K562 (cell line): ENCODE measurements at regions not wholly inside any gene's neighbourhood (a gene's known extent, or its start where the extent isn't known, plus 50 kb on each side); places are given as distances from the start of the nearest gene placed in this dataset.

ENCODE experiments used
- ATAC-seq: fragments of 200-7000 bp; cut with Tn5 transposase; 3 replicates; pipeline ENCODE4 v1.9.1; 2020; ENCODE audit warnings: moderate library complexity
- BruUV-seq: library from RNA; stranded (reverse); fragments of 400-500 nt; replicated peaks from 2 replicates; lab custom pipeline; 2021; lab: Mats Ljungman, UMichigan
- CTCF ChIA-PET: fragments of 300-600 bp; formaldehyde crosslinking; extraction: SDS; loops from one replicate; lab custom pipeline; 2021; ENCODE audit warnings: low intra/inter-chr PET ratio; lab: Yijun Ruan, JAX
- POLR2A ChIA-PET: fragments of 300-600, 350-650 bp; sonication (Branson Sonifier 250); formaldehyde crosslinking; extraction: SDS; loops from one replicate; lab custom pipeline; 2021; ENCODE audit warnings: antibody characterized with exemption, inconsistent platforms; lab: Yijun Ruan, JAX
- DNase-seq, 4 experiments: peaks; one replicate each; pipeline versions ENCODE4 v3.0.0 to v3.0.0-alpha.2; 2011 to 2018; ENCODE audit warnings: low spot score in 3 of 4, mixed read lengths in 3 of 4; ENCODE audit errors: extremely low read depth in 1 of 4
- FAIRE-seq: peaks from 2 replicates; lab custom pipeline; 2011; peaks lifted over from hg19 to GRCh38; lab: Jason Lieb, UNC
- H2AFZ ChIP-seq: 2 replicates; pipeline ENCODE4 v1.6.0; 2011; ENCODE audit warnings: low read depth, low read length, control low read depth, inconsistent platforms
- H3K27ac ChIP-seq: fragments of 200-600 bp; 3 replicates; pipeline ENCODE4 v1.8.0; 2011; ENCODE audit warnings: low read depth, mild to moderate bottlenecking, control low read depth, inconsistent platforms, low read length, moderate library complexity, mixed read lengths; ENCODE audit errors: extremely low read depth
- H3K27me3 ChIP-seq, 2 experiments: fragments of 300-600 bp in 1 of 2; 2 replicates in 1 of 2; 3 replicates in 1 of 2; pipeline versions ENCODE4 v1.6.0 to v1.8.0; 2011; ENCODE audit warnings: inconsistent platforms in 2 of 2, low read length in 2 of 2, mild to moderate bottlenecking in 1 of 2, mixed read lengths in 1 of 2, moderate library complexity in 1 of 2; ENCODE audit not compliant: control insufficient read depth in 2 of 2, insufficient read depth in 2 of 2
- H3K36me3 ChIP-seq: fragments of 300-600 bp; 3 replicates; pipeline ENCODE4 v1.8.0; 2011; ENCODE audit warnings: mild to moderate bottlenecking, low read length, inconsistent platforms; ENCODE audit not compliant: control insufficient read depth, insufficient read depth
- H3K4me1 ChIP-seq, 2 experiments: fragments of 200-600 bp in 1 of 2; replicated peaks in 1 of 2; 2 replicates in 1 of 2; 3 replicates in 1 of 2; pipeline versions ENCODE4 v1.5.1 to v1.8.0; 2011; ENCODE audit warnings: inconsistent platforms in 2 of 2, low read length in 2 of 2, mild to moderate bottlenecking in 1 of 2, mixed read lengths in 1 of 2, moderate library complexity in 1 of 2; ENCODE audit not compliant: control insufficient read depth in 2 of 2, insufficient read depth in 2 of 2
- H3K4me2 ChIP-seq: 2 replicates; pipeline ENCODE4 v1.6.1; 2011; ENCODE audit warnings: low read length, control low read depth, inconsistent platforms, mixed read lengths; ENCODE audit not compliant: insufficient read depth
- H3K4me3 ChIP-seq: fragments of 200-600 bp; sonication (generic), shearing (Covaris generic); 2 replicates; pipeline ENCODE4 v1.5.1; 2016; ENCODE audit warnings: control low read depth, inconsistent platforms
- H3K79me2 ChIP-seq: fragments of 200-600 bp; 3 replicates; pipeline ENCODE4 v1.8.0; 2011; ENCODE audit warnings: low read length, inconsistent platforms; ENCODE audit not compliant: control insufficient read depth, insufficient read depth
- H3K9ac ChIP-seq, 2 experiments: 2 replicates each; pipeline versions ENCODE4 v1.6.0 to v1.6.1; 2011; ENCODE audit warnings: low read depth in 2 of 2, low read length in 2 of 2, control low read depth in 1 of 2, inconsistent platforms in 1 of 2, mild to moderate bottlenecking in 1 of 2, mixed read lengths in 1 of 2; ENCODE audit not compliant: insufficient read depth in 1 of 2
- H3K9me1 ChIP-seq: one replicate; pipeline ENCODE4 v1.6.0; 2011; ENCODE audit warnings: inconsistent platforms, mild to moderate bottlenecking, low read length, moderate library complexity; ENCODE audit not compliant: control insufficient read depth, insufficient read depth
- H3K9me3 ChIP-seq: replicated peaks from 2 replicates; pipeline ENCODE4 v1.5.1; 2011; ENCODE audit warnings: low read depth, low read length, inconsistent platforms; ENCODE audit not compliant: control insufficient read depth, insufficient read depth
- H4K20me1 ChIP-seq: replicated peaks from 2 replicates; pipeline ENCODE4 v1.6.1; 2011; ENCODE audit warnings: low read length, inconsistent platforms, mixed read lengths; ENCODE audit not compliant: control insufficient read depth, insufficient read depth
- E2F6 ChIP-seq, 2 experiments: IDR thresholded peaks; 2 replicates each; pipeline ENCODE4 v1.6.1; 2011; ENCODE audit warnings: borderline replicate concordance in 1 of 2, control low read depth in 1 of 2, low read depth in 1 of 2, low read length in 1 of 2, mild to moderate bottlenecking in 1 of 2, mixed read lengths in 1 of 2, moderate library complexity in 1 of 2; ENCODE audit not compliant: insufficient read depth in 1 of 2, insufficient read length in 1 of 2, poor library complexity in 1 of 2, severe bottlenecking in 1 of 2; ENCODE audit errors: extremely low read depth in 1 of 2
- NR0B1 ChIP-seq: fragments of 450-650 bp; IDR thresholded peaks from one replicate; pipeline ENCODE4 v1.6.1; 2018; ENCODE audit warnings: mild to moderate bottlenecking, moderate library complexity; ENCODE audit not compliant: partially characterized antibody
- POLR3G ChIP-seq: IDR thresholded peaks from 2 replicates; pipeline ENCODE4 v1.6.1; 2011; ENCODE audit not compliant: insufficient read length, insufficient replicate concordance; ENCODE audit errors: extremely low read depth
- TAF7 ChIP-seq: fragments of 450-650 bp; IDR thresholded peaks from 2 replicates; pipeline ENCODE4 v1.6.1; 2016; ENCODE audit warnings: missing genetic modification characterization, missing compliant biosample characterization
- ZNF695 ChIP-seq: fragments of 450-650 bp; formaldehyde crosslinking; IDR thresholded peaks from 2 replicates; pipeline ENCODE4 v1.4.0; 2020; ENCODE audit warnings: mild to moderate bottlenecking, moderate library complexity
- WGBS: fragments of 100-300 bp; shearing (Covaris generic); methylation state at CpG from one replicate; pipeline ENCODE4 v1.1.6; 2016; ENCODE audit warnings: low coverage, mixed read lengths; ENCODE audit not compliant: insufficient coverage; ENCODE audit errors: missing lambda C conversion rate; 5-methylcytosine and 5-hydroxymethylcytosine counted together
- in situ Hi-C: fragments of 300-500 bp; cut with MboI; formaldehyde crosslinking; loops from 4 replicates; pipeline ENCODE4 v1.15.0; 2018; ENCODE audit warnings: inconsistent platforms, mixed read lengths
- intact Hi-C: fragments of 100-400 bp; cut with micrococcal nuclease; formaldehyde crosslinking; loops from 2 replicates; pipeline ENCODE4 v1.14.2; 2022

- no peaks in the 10 kb centered on the region for H3K79me2 ChIP-seq
- DNase-seq: peak in 1 of 4 experiments; percentile 2
- no peaks in the 10 kb centered on the region for H3K36me3 ChIP-seq
- FAIRE-seq: no peak
- H4K20me1 ChIP-seq: no peaks in the 10 kb centered on the region
- H3K4me2 ChIP-seq: no peak overlapping the region
- H3K27me3 ChIP-seq: no peaks in the 10 kb centered on the region
- in situ Hi-C loops (no loop called here), intact Hi-C loops (no loop called here)
- CTCF ChIA-PET: no interaction called here
- BruUV-seq: no TSS peak
- no peak overlapping the region for H3K4me3 ChIP-seq
- H3K4me1 ChIP-seq: no peaks in the 10 kb centered on the region
- POLR2A ChIA-PET: no interaction called here
- 5% methylated on average over 4 of the region's 4 CpGs for WGBS
- H3K9me1 ChIP-seq: no peaks in the 10 kb centered on the region
- no peak overlapping the region for H3K27ac ChIP-seq
- H2AFZ ChIP-seq: no peak overlapping the region
- ATAC-seq: no peak
- no peak overlapping the region for H3K9ac ChIP-seq
- TF ChIP-seq POLR3G: no peak
- TF ChIP-seq E2F6 (IDR thresholded peaks at IDR 0.05; ENCODE audit: borderline replicate concordance in 1 of 2, extremely low read depth in 1 of 2, insufficient read depth in 1 of 2, insufficient read length in 1 of 2, low read depth in 1 of 2, low read length in 1 of 2, poor library complexity in 1 of 2, severe bottlenecking in 1 of 2): peak in 1 of 2 experiments; percentile 40
- no peak for TF ChIP-seq NR0B1
- no peak for TF ChIP-seq ZNF695 (CRISPR knock-in tag)
- no peak for TF ChIP-seq TAF7 (tag)
- TF ChIP-seq, all 486 proteins: peak for 1
- no peaks in the 10 kb centered on the region for H3K9me3 ChIP-seq
These were observed 387.4 kb upstream of the NFIA start for GRCh38 chr1:60694980-60695379.
